ENCODE measurements at regions not wholly inside any gene's neighbourhood (a gene's known extent, or its start where the extent isn't known, plus 50 kb on each side); places are given as distances from the start of the nearest gene placed in this dataset.

- in situ Hi-C loops (cut with HindIII; ENCODE audit: low pct_ligation_motif_present, low pct_unique_long_range_greater_than_20kb, low sequenced_read_pairs), result no loop called here
- no peak for DNase-seq
Measured at GRCh38 chr2:145304501-145304900, 784.6 kb upstream of the ZEB2 start.

GRCh38 chr2:145303536-145303935 lies 783.6 kb upstream of the ZEB2 start:
- DNase-seq, result no peak
- in situ Hi-C loops (cut with HindIII; ENCODE audit: low pct_ligation_motif_present, low pct_unique_long_range_greater_than_20kb, low sequenced_read_pairs), result no loop called here

- in situ Hi-C loops (cut with HindIII; ENCODE audit: low pct_ligation_motif_present, low pct_unique_long_range_greater_than_20kb, low sequenced_read_pairs), result no loop called here
- no peak for DNase-seq
Measured at GRCh38 chr2:145302886-145303285, 783.0 kb upstream of the ZEB2 start.

GRCh38 chr2:145302451-145302850 lies 782.5 kb upstream of the ZEB2 start:
- no peak for DNase-seq
- in situ Hi-C loops (cut with HindIII; ENCODE audit: low pct_ligation_motif_present, low pct_unique_long_range_greater_than_20kb, low sequenced_read_pairs), result no loop called here

- no peak for DNase-seq
- in situ Hi-C loops (cut with HindIII; ENCODE audit: low pct_ligation_motif_present, low pct_unique_long_range_greater_than_20kb, low sequenced_read_pairs), result no loop called here
Measured at GRCh38 chr2:145299368-145299767, 779.4 kb upstream of the ZEB2 start.

GRCh38 chr2:145292166-145292565 lies 772.2 kb upstream of the ZEB2 start:
- in situ Hi-C loops (cut with HindIII; ENCODE audit: low pct_ligation_motif_present, low pct_unique_long_range_greater_than_20kb, low sequenced_read_pairs), result no loop called here
- no peak for DNase-seq

GRCh38 chr2:145290986-145291385 lies 771.1 kb upstream of the ZEB2 start:
- DNase-seq, result no peak
- in situ Hi-C loops (cut with HindIII; ENCODE audit: low pct_ligation_motif_present, low pct_unique_long_range_greater_than_20kb, low sequenced_read_pairs), result no loop called here

GRCh38 chr2:145289946-145290345 lies 770.0 kb upstream of the ZEB2 start:
- in situ Hi-C loops (cut with HindIII; ENCODE audit: low pct_ligation_motif_present, low pct_unique_long_range_greater_than_20kb, low sequenced_read_pairs), result no loop called here
- DNase-seq, result no peak

GRCh38 chr2:145288650-145289496 lies 769.0 kb upstream of the ZEB2 start:
- DNase-seq, result no peak
- in situ Hi-C loops (cut with HindIII; ENCODE audit: low pct_ligation_motif_present, low pct_unique_long_range_greater_than_20kb, low sequenced_read_pairs), result no loop called here

- in situ Hi-C loops (cut with HindIII; ENCODE audit: low pct_ligation_motif_present, low pct_unique_long_range_greater_than_20kb, low sequenced_read_pairs), result no loop called here
- no peak for DNase-seq
Measured at GRCh38 chr2:145287736-145288135, 767.8 kb upstream of the ZEB2 start.

GRCh38 chr2:145286716-145287275 lies 766.9 kb upstream of the ZEB2 start:
- in situ Hi-C loops (cut with HindIII; ENCODE audit: low pct_ligation_motif_present, low pct_unique_long_range_greater_than_20kb, low sequenced_read_pairs), result no loop called here
- no peak for DNase-seq

GRCh38 chr2:145284551-145284950 lies 764.6 kb upstream of the ZEB2 start:
- no peak for DNase-seq
- in situ Hi-C loops (cut with HindIII; ENCODE audit: low pct_ligation_motif_present, low pct_unique_long_range_greater_than_20kb, low sequenced_read_pairs), result no loop called here

GRCh38 chr2:145283131-145283530 lies 763.2 kb upstream of the ZEB2 start:
- in situ Hi-C loops (cut with HindIII; ENCODE audit: low pct_ligation_motif_present, low pct_unique_long_range_greater_than_20kb, low sequenced_read_pairs), result no loop called here
- DNase-seq, result no peak

- in situ Hi-C loops (cut with HindIII; ENCODE audit: low pct_ligation_motif_present, low pct_unique_long_range_greater_than_20kb, low sequenced_read_pairs), result no loop called here
- DNase-seq, result no peak
Measured at GRCh38 chr2:145277922-145278321, 758.0 kb upstream of the ZEB2 start.

- no peak for DNase-seq
- in situ Hi-C loops (cut with HindIII; ENCODE audit: low pct_ligation_motif_present, low pct_unique_long_range_greater_than_20kb, low sequenced_read_pairs), result no loop called here
Measured at GRCh38 chr2:145273840-145274239, 753.9 kb upstream of the ZEB2 start.

GRCh38 chr2:145268931-145269330 lies 749.0 kb upstream of the ZEB2 start:
- in situ Hi-C loops (cut with HindIII; ENCODE audit: low pct_ligation_motif_present, low pct_unique_long_range_greater_than_20kb, low sequenced_read_pairs), result no loop called here
- no peak for DNase-seq

- in situ Hi-C loops (cut with HindIII; ENCODE audit: low pct_ligation_motif_present, low pct_unique_long_range_greater_than_20kb, low sequenced_read_pairs), result no loop called here
- no peak for DNase-seq
Measured at GRCh38 chr2:145267451-145267850, 747.5 kb upstream of the ZEB2 start.

GRCh38 chr2:145265244-145265643 lies 745.3 kb upstream of the ZEB2 start:
- DNase-seq, result no peak
- in situ Hi-C loops (cut with HindIII; ENCODE audit: low pct_ligation_motif_present, low pct_unique_long_range_greater_than_20kb, low sequenced_read_pairs), result no loop called here

GRCh38 chr2:145260674-145261073 lies 740.8 kb upstream of the ZEB2 start:
- no peak for DNase-seq
- in situ Hi-C loops (cut with HindIII; ENCODE audit: low pct_ligation_motif_present, low pct_unique_long_range_greater_than_20kb, low sequenced_read_pairs), result no loop called here

- no peak for DNase-seq
- in situ Hi-C loops (cut with HindIII; ENCODE audit: low pct_ligation_motif_present, low pct_unique_long_range_greater_than_20kb, low sequenced_read_pairs), result no loop called here
Measured at GRCh38 chr2:145260081-145260480, 740.2 kb upstream of the ZEB2 start.
